GM20000 (cell line): ENCODE measurements at regions not wholly inside any gene's neighbourhood (a gene's known extent, or its start where the extent isn't known, plus 50 kb on each side); places are given as distances from the start of the nearest gene placed in this dataset.

Source experiments
- DNase-seq: peaks from one replicate; pipeline ENCODE4 v3.0.0; 2012; ENCODE audit warnings: low spot score
- TF ChIP-seq, protein P1 (sequence below): IDR thresholded peaks from 2 replicates; pipeline ENCODE4 v1.5.1; 2012; ENCODE audit warnings: mild to moderate bottlenecking, control low read depth; ENCODE audit errors: extremely low read depth, missing control alignments

DNA sequence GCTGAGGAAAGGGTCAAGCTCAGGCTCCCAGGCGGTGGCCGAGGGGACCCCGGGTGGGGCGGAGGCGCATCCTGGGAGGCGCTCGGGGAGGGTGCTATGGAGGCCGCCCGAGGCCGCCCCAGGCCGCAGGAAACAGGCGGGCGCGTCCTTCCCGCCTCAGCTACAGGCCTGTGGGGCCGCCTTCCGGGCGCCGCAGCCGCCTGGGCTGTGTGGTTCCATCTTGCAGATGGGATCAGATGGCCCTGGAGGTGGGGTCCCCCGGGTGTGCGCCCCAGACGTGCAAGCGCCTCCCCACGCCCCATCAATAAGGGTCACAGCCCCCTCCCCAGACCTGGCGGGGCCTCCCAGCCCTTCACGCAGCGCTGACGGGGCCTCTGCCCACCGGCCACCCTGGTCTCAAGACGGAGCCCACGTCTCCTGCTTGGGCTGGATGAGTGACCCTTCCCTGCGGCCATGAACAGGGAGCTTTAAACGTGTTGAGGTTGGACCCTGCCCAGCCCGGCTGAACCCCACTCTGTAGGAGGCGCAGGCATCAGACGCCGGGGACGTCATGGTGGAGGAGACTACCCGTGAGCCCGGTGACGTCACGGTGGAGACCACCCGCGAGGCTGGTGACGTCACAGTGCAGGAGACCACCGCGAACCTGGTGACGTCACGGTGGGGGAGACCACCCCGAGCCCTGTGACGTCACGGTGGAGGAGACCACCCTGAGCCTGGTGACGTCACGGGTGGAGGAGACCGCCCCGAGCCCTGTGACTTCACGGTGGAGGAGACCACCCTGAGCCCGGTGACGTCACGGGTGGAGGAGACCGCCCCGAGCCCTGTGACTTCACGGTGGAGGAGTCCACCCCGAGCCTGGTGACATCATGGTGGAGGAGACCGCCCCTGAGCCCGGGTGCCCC is 267.0 kb downstream of the DLL1 start:
- no peak for DNase-seq
- TF ChIP-seq, protein P1, sequence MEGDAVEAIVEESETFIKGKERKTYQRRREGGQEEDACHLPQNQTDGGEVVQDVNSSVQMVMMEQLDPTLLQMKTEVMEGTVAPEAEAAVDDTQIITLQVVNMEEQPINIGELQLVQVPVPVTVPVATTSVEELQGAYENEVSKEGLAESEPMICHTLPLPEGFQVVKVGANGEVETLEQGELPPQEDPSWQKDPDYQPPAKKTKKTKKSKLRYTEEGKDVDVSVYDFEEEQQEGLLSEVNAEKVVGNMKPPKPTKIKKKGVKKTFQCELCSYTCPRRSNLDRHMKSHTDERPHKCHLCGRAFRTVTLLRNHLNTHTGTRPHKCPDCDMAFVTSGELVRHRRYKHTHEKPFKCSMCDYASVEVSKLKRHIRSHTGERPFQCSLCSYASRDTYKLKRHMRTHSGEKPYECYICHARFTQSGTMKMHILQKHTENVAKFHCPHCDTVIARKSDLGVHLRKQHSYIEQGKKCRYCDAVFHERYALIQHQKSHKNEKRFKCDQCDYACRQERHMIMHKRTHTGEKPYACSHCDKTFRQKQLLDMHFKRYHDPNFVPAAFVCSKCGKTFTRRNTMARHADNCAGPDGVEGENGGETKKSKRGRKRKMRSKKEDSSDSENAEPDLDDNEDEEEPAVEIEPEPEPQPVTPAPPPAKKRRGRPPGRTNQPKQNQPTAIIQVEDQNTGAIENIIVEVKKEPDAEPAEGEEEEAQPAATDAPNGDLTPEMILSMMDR = no peak

DNA sequence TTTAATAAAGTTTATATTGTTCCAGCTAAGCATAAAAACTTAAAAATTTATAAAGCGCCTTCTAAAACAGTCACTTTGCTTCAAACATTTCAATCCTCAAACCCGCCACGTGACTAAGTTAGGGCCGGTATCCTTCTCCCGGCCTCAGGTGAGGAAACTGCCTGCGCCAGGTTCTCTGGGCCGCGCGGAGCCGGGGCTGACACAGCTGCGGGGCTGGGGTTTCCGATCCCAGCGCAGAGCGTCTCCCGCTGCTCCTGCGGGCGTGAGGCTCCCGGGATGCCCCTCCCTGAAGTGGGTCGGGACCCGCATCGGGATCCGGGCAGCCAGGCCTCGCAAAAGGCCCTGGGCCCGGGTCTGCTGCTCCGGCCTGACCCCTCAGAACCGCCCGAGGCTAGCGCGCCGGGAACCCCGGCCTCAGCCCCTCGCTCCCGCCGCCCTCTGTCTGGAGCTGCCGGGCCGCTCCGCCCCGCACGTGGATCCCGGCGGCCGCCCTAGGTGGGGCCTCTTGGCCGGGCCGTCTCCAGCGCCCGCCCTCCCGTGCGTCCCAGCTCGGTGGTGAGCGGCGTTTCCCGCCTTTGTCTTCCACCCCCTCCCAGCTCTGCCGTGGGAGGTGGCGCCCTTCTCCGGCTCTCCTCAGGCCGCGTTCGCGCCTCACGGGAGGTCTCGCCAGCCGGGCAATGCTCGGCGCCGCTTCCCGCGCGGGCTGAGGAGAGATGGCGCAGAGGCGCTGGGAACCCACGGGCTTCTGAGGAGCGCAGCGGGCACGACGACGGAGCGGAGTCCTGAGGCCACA is 267.9 kb downstream of the DLL1 start:
- TF ChIP-seq, protein P1 = no peak
- no peak for DNase-seq

DNA sequence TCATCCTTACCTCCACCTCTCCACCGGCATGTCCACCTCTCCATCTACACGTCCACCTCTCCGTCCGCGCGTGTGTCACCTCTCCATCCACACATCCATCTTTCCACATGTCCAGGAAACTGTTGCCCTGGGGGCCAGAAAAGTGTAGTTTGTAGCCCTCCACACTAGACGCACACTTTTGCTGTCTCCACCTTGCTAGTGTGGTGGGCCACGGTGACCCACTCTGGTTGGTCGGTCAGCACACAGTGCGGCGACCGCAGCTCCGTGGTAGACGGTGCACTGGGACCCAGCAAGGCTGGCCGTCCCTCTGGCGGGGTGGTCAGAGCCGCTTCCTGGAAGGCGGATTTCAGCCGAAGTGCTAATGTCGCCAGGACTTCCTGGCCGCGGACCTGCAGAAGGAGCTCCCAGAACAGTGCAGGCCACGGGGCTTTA is 268.6 kb downstream of the DLL1 start:
- no peak for DNase-seq
- TF ChIP-seq, protein P1 = no peak

DNA sequence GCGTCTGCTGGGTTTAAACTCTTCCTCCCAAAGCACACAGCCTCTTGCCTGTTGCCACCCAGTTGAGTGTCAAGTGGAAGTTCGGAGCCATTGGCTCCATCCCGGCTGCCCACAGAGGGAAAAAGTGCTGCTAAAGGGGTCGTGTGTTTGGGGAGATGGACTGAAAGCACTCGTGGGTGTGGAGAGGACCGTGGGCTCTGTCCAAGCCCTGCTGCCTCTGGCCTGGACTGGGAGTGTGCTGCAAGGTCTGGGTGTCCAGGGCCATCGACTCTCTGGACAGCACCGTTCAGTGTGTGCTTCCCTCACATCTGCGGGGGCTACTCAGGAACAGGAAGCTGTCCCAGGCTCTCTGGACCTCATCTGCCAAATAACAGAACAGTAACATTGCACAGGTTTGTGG is 269.3 kb downstream of the DLL1 start:
- TF ChIP-seq, protein P1 = no peak

DNA sequence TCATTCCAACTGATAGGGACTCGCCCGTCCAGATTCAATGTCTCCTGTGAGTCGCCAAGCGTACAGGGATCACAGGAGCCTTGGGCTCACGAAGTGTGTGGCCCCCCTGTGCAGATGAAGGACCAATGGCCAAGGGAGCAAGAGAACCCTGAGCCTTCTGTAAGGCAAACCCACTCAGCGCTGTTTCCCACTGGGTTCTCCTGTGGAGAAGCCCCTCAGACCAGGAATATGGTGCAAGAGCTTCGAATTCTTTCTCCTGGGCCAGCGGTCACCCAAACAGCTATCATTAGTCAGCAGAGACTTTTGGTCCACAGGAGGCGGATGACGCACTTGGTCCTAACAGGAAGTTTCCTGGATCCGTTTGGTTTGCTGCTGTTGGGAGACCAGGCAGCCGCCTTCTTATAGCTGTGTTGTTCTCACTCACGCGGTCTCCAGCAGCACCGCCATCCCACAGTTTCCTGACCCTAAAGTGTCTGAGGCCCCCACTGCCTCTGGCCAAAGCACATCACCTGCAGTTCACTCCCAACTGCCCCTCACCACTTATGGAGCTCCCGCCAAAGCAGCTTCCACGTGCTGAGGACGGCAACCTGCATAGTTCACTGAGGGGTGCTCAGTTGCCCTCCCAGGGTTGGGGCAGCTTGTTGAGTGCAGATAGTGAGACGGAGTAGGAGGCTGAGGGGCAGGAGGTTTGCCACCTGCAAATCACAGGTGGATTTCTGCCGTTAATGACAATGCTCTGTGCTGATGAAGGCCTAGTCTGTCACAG is 268.6 kb downstream of the ERMARD start:
- DNase-seq = no peak
- TF ChIP-seq, protein P1 = no peak

More for the DNA sequence above, 269.3 kb downstream of the DLL1 start:
- no peak for DNase-seq

DNA sequence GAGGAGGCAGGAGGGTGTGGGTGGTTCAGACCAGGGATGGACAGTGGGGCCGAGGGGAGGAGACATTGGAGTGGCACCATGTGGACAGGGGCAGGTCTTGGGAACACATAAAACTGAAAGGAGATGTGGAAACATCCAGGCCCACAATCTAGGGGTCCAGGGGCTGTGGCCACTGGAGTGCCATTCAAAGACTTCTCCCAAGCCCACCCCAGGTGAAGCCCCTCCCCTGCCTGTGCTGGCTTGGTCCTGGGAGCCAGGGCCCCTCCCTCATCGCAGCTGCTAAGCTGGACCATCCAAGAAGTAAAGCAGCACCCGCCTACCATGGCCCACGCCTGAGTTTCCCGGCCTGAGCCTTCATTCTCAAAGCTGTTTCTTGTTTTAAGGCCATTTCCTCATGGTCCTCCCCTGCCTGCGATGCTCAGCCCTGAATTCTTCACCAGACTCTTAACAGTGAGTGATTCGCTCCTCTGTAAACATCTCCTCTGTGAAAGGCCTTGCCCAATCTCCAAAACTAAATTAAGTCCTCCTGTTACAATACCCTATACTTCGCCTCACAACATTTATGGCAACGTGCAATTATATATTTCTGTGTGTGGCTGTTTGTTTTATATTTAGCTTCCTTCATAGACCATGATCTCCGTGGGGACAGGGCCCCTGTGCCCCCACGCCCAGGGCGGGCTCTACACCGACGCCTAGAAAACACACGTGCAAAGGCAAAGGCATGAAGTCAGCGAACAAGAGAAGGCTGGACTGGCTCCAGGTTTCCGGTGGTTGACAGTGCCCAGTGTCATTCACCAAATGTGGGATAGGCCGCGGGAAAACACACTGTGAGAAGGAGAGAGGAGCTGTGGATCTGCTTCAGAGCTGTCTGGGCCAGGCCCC is 267.8 kb downstream of the ERMARD start:
- no peak for DNase-seq
- TF ChIP-seq, protein P1 = no peak
